GM21360 (cell line): ENCODE measurements at regions not wholly inside any gene's neighbourhood (a gene's known extent, or its start where the extent isn't known, plus 50 kb on each side); places are given as distances from the start of the nearest gene placed in this dataset.

Source experiments
- ATAC-seq: cut with Tn5 transposase; IDR thresholded peaks from one replicate; pipeline ENCODE4 v1.9.1; 2021; ENCODE audit warnings: mild to moderate bottlenecking, moderate library complexity; ENCODE audit not compliant: unreplicated experiment

GRCh38 chr5:3365501-3366215 is 230.0 kb upstream of the IRX1 start:
- no peak for ATAC-seq

- ATAC-seq = no peak
Measured at GRCh38 chr5:3364941-3365340, 230.7 kb upstream of the IRX1 start.

- no peak for ATAC-seq
Measured at GRCh38 chr5:3364433-3364832, 231.2 kb upstream of the IRX1 start.

- ATAC-seq = no peak
Measured at GRCh38 chr5:3362606-3362910, 233.1 kb upstream of the IRX1 start.

- no peak for ATAC-seq
Measured at GRCh38 chr5:3361811-3362605, 233.6 kb upstream of the IRX1 start.

GRCh38 chr5:3359642-3360041 is 236.0 kb upstream of the IRX1 start:
- ATAC-seq = no peak

- ATAC-seq = no peak
Measured at GRCh38 chr5:3357291-3357690, 238.3 kb upstream of the IRX1 start.

GRCh38 chr5:3356016-3356415 is 239.6 kb upstream of the IRX1 start:
- no peak for ATAC-seq

- ATAC-seq = no peak
Measured at GRCh38 chr5:3355126-3355525, 240.5 kb upstream of the IRX1 start.

GRCh38 chr5:3354606-3355005 is 241.0 kb upstream of the IRX1 start:
- no peak for ATAC-seq

- ATAC-seq = no peak
Measured at GRCh38 chr5:3353561-3353960, 242.1 kb upstream of the IRX1 start.

- no peak for ATAC-seq
Measured at GRCh38 chr5:3352711-3353110, 242.9 kb upstream of the IRX1 start.

- no peak for ATAC-seq
Measured at GRCh38 chr5:3351581-3352442, 243.8 kb upstream of the IRX1 start.

- no peak for ATAC-seq
Measured at GRCh38 chr5:3350781-3351180, 244.9 kb upstream of the IRX1 start.

GRCh38 chr5:3349704-3350565 is 245.7 kb upstream of the IRX1 start:
- no peak for ATAC-seq

- no peak for ATAC-seq
Measured at GRCh38 chr5:3348576-3349535, 246.8 kb upstream of the IRX1 start.

GRCh38 chr5:3347741-3348140 is 247.9 kb upstream of the IRX1 start:
- no peak for ATAC-seq

- no peak for ATAC-seq
Measured at GRCh38 chr5:3346111-3346820, 249.4 kb upstream of the IRX1 start.

GRCh38 chr5:3345195-3345594 is 250.4 kb upstream of the IRX1 start:
- ATAC-seq = no peak
